Neuron (in vitro differentiated cells): ENCODE measurements at regions not wholly inside any gene's neighbourhood (a gene's known extent, or its start where the extent isn't known, plus 50 kb on each side); places are given as distances from the start of the nearest gene placed in this dataset.

Source experiments
- H2AFZ ChIP-seq: one replicate; pipeline ENCODE4 v1.6.1; 2013; ENCODE audit warnings: low read depth, mild to moderate bottlenecking, inconsistent platforms, low read length, moderate library complexity
- H3K27me3 ChIP-seq: one replicate; pipeline ENCODE4 v1.6.1; 2013; ENCODE audit warnings: low read length; ENCODE audit not compliant: insufficient read depth
- H3K36me3 ChIP-seq: one replicate; pipeline ENCODE4 v1.6.1; 2013; ENCODE audit warnings: low read length; ENCODE audit not compliant: insufficient read depth
- H3K4me1 ChIP-seq: one replicate; pipeline ENCODE4 v1.6.1; 2013; ENCODE audit warnings: low read length; ENCODE audit not compliant: insufficient read depth
- H3K4me3 ChIP-seq: 2 replicates; pipeline ENCODE4 v1.5.1; 2013; ENCODE audit warnings: mild to moderate bottlenecking, low read length, moderate library complexity
- H3K9me3 ChIP-seq: one replicate; pipeline ENCODE4 v1.6.1; 2013; ENCODE audit warnings: low read length

DNA sequence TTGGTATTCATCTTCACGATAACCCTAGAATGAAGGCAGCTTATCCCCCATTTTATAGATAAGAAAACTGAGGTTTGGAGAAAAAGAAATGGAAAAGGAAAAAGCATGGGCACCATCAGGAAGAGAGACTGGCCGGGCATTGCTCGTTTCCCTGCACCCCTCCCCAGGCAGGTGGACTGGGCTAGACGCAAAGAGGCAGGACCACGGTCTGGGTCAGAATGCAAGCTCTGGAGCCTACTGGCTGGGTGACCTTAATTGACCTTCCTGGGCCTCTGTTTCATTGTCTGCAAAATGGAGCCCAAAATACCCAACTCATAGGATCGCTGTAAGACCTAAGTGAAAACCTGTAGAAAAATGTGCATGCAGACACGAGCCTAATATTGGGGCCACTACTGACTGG is 135.3 kb upstream of the GLI2 start:
- peaks cover 22% of the 10 kb centered on the region for H3K4me1 ChIP-seq
- no peak overlapping the region for H2AFZ ChIP-seq
- no peak overlapping the region for H3K4me3 ChIP-seq
- no peaks in the 10 kb centered on the region for H3K9me3 ChIP-seq
- H3K27me3 ChIP-seq, result peaks cover 14% of the 10 kb centered on the region
- no peaks in the 10 kb centered on the region for H3K36me3 ChIP-seq

DNA sequence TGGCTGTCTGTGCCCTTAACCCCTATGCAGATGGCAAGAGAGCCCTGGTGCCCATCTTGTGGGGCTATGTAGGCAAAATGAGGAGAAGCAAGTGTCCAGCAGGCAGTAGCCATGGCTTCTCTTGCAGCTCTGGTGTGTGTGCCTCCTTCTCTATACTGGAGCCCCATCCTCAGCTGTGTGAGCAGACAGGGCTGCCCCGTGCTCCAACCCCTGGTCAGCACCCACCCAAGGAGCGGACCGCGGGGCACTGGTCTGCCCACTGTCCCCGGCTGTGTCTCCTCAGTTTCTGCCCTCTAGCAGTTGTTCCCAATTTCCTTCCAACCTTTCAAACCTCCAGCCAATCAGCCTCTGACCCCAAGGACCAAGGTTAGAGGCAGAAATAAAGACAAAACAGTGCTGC is 134.9 kb upstream of the GLI2 start:
- H3K27me3 ChIP-seq, result peaks cover 12% of the 10 kb centered on the region
- no peaks in the 10 kb centered on the region for H3K9me3 ChIP-seq
- no peak overlapping the region for H3K4me3 ChIP-seq
- H3K4me1 ChIP-seq, result peaks cover 22% of the 10 kb centered on the region
- no peaks in the 10 kb centered on the region for H3K36me3 ChIP-seq
- no peak overlapping the region for H2AFZ ChIP-seq

DNA sequence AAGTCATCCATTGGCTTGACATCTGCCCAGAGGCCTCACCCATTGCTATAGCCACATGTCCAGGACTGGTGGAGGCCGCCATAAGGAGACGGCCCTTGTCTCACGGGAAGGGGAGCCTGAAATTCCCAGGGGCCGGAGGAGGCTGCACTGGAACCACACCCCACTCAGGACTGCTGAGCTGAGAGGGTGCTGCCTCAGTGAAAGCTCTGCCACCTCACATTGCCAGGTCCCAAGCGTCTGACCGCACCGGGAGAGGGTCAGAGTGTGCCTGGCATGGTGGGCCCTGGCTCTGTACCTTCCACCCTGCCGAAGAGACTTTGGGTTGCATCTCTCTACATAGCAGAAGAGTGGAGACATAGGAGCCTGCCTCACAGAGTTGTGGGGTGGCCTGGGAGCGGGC is 134.1 kb upstream of the GLI2 start:
- Histone ChIP-seq H2AFZ (no peak overlapping the region), H3K4me1 (peaks cover 17% of the 10 kb centered on the region), H3K4me3 (no peak overlapping the region), H3K9me3 (no peaks in the 10 kb centered on the region), H3K36me3 (no peaks in the 10 kb centered on the region), H3K27me3 (peaks cover 17% of the 10 kb centered on the region)

DNA sequence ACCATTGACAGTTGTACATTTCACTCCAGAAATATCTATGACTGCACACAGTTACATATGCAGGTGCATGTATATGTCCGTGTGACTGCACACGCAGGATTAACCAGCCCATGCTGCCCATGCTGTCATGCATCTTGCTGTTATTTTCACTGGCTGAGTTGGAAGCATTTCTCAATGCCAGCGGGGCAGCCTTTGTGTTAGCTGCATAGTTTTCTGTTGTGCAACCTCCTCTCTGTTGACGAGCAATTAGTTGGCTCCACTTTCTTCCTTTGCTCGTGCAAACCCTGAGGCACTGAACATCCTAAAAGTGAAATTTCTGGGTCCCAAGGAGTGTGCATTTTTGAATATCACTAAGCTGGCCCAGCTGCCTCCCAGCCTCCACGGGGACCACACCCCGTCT is 133.4 kb upstream of the GLI2 start:
- Histone ChIP-seq H3K4me1 (peaks cover 10% of the 10 kb centered on the region), H2AFZ (no peak overlapping the region), H3K9me3 (no peaks in the 10 kb centered on the region), H3K36me3 (no peaks in the 10 kb centered on the region), H3K27me3 (peaks cover 23% of the 10 kb centered on the region), H3K4me3 (no peak overlapping the region)

DNA sequence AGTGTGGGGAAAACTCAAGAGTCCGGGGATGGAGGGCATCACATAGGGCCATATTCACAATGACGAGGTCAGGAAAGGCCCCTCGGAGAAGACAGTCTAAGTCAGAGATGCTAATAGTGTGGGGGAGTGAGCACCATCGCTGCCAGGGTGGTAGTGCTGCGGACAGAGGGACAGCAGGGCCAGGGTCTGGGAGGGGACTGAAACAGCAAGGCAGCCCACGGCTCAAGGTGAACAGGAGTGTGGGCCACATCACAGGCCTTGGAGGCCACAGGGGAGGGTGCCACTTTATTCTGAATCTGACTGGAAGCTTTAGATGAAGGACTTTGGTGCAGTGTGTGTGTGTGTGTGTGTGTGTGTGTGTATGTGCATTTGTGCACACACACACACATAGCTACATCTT is 130.9 kb upstream of the GLI2 start:
- Histone ChIP-seq H3K9me3 (no peaks in the 10 kb centered on the region), H3K4me1 (no peaks in the 10 kb centered on the region), H3K36me3 (no peaks in the 10 kb centered on the region), H3K4me3 (no peak overlapping the region), H3K27me3 (peaks cover 24% of the 10 kb centered on the region), H2AFZ (no peak overlapping the region)

DNA sequence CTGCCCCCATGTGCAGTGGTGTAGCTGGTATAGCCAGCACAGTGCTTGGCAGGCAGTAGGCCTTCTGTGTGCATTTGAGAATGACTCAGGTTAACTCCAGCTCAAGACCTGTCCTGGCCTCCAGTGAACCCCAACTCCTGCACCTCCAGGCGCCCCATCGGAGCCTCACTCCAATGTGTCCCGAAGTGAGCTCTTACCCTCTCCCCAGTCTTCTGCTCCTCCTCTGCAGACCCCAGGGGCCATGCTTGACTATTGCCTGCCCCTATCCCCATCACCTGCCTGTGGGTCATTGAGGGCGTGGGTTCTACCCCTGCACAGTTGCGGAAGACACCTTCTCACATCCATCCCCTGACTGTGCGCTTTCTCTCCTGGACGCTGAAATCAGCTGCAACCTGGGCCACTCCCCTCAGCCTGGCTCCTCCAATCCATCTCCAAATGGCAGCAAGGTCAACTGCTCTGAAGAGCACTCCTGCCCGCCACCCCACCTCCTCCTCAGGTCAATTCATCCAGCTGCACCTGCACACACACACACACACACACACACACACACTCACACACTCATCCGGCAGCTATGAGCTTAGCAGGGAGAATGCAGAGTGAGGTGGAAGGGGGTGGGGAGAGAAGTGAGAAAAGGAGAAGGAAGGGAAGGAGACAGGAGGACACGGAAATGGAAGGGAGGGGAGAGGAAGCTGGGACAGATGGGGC is 130.3 kb upstream of the GLI2 start:
- H3K27me3 ChIP-seq, result peaks cover 24% of the 10 kb centered on the region
- no peak overlapping the region for H3K4me3 ChIP-seq
- H3K36me3 ChIP-seq, result no peaks in the 10 kb centered on the region
- H3K9me3 ChIP-seq, result no peaks in the 10 kb centered on the region
- no peak overlapping the region for H2AFZ ChIP-seq
- H3K4me1 ChIP-seq, result no peaks in the 10 kb centered on the region

DNA sequence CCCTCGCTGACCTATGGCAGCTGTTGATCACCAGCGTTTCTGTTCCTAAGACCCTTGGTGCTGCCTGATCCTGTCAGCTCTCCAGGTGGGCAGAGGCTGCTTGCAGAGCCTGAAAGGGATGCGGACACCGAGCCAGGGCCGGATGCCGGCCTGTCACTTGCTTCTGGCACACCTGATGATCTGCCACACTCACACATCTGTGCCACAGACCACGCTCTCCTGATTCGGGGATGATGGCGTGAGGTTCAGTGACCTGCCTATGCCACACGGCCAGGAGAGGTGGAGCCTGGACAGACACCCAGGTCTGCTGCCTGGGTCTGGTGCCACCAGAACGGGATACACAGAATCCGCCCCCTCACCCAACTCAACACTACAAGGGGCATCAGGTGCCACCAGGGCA is 129.4 kb upstream of the GLI2 start:
- no peak overlapping the region for H2AFZ ChIP-seq
- H3K9me3 ChIP-seq, result no peaks in the 10 kb centered on the region
- no peak overlapping the region for H3K4me3 ChIP-seq
- no peaks in the 10 kb centered on the region for H3K36me3 ChIP-seq
- H3K4me1 ChIP-seq, result no peaks in the 10 kb centered on the region
- H3K27me3 ChIP-seq, result peaks cover 33% of the 10 kb centered on the region

DNA sequence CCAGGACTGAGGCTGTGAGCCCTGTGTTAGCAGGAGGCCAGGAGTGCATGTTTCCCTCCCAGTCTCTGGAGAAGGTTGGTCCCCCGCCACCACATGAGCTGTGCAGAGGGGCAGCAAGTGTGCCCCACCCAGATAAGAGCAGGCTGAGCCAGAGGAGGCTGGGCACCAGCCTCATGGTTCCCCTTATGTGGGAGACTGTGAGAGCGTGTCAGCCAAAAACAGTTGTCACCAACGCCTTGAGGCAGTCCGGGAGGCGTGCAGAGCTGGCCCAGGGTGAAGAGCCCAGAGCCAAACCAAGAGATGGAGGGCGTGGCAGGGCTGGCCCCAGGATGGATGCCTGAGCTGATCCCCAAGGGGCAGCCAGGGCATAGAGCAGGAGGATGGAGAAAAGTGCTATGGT is 128.7 kb upstream of the GLI2 start:
- H3K4me3 ChIP-seq, result no peak overlapping the region
- peaks cover 37% of the 10 kb centered on the region for H3K27me3 ChIP-seq
- H3K9me3 ChIP-seq, result no peaks in the 10 kb centered on the region
- H3K36me3 ChIP-seq, result no peaks in the 10 kb centered on the region
- H2AFZ ChIP-seq, result no peak overlapping the region
- no peaks in the 10 kb centered on the region for H3K4me1 ChIP-seq

DNA sequence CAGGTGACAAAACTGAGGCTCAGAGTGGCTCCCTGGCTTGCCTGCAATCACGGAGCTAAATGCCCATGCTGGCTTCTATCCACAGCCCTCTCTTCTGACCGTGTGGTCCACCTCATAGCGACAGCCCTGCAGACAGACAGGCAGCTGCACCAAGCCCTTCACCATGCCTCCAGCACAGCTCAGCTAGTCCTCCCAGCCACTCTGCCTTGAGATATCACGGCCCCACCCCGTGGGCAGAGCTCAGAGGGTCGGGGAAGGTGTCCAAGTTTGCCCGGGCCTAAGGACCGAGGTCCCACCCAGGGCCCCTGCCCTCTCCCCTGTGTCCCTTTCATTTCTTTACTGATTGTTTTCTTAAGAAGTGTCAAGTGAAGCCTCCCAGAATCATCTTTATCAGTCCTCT is 128.2 kb upstream of the GLI2 start:
- Histone ChIP-seq H3K9me3 (no peaks in the 10 kb centered on the region), H3K36me3 (no peaks in the 10 kb centered on the region), H3K4me3 (no peak overlapping the region), H3K4me1 (no peaks in the 10 kb centered on the region), H2AFZ (no peak overlapping the region), H3K27me3 (peaks cover 36% of the 10 kb centered on the region)

DNA sequence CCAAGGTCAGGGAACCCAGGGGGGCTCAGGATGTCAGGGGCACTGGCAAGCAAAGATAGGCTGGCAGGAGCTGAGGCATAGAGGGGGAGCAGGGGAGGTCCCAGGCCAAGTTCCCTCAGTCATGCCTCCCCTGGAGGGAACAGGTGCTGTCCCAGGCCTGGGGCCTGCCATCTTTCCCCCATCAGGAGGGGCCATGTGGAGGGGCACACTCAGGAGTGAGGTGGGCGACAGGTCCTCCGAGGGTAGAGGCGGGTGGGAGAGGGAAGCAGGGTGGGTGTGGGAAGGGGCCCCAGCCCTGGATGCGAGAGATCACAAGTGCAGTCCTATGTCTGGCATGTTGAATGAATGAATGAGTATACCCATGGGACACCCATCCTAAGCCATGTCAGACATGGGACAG is 127.7 kb upstream of the GLI2 start:
- no peak overlapping the region for H3K4me3 ChIP-seq
- no peaks in the 10 kb centered on the region for H3K4me1 ChIP-seq

DNA sequence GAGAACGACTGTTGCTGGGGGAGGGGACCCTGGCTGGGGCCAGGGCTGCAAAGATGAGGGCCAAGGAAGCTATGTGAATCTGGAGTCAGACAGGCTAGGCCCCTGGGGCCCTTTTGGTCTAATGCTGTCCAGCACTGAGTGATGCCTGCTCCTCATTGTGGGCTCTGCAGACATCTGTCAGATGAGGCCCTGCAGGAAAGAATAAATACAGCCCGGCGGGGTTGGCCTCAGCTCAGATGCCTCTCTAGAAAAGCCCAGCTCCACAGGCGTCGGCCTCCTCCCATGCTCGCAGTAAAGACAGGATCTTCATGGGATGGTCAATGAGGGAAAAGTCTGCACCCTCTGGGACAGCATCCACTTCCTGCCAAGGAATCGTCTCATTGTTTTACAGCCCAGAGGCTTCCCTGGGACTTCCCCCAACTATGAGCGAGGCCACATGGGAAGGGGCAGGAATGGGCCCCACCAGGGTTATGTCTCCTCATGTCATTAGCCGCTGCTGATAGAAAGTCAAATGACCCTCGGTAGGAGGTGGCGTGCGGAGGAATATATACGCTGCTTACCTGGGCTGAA is 125.8 kb upstream of the GLI2 start:
- peaks cover 45% of the 10 kb centered on the region for H3K27me3 ChIP-seq
- H3K9me3 ChIP-seq, result no peaks in the 10 kb centered on the region
- no peaks in the 10 kb centered on the region for H3K36me3 ChIP-seq
- no peak overlapping the region for H2AFZ ChIP-seq
- no peak overlapping the region for H3K4me3 ChIP-seq
- no peaks in the 10 kb centered on the region for H3K4me1 ChIP-seq

More for the DNA sequence above, 127.7 kb upstream of the GLI2 start:
- Histone ChIP-seq H3K36me3 (no peaks in the 10 kb centered on the region), H3K27me3 (peaks cover 36% of the 10 kb centered on the region), H2AFZ (no peak overlapping the region), H3K9me3 (no peaks in the 10 kb centered on the region)

DNA sequence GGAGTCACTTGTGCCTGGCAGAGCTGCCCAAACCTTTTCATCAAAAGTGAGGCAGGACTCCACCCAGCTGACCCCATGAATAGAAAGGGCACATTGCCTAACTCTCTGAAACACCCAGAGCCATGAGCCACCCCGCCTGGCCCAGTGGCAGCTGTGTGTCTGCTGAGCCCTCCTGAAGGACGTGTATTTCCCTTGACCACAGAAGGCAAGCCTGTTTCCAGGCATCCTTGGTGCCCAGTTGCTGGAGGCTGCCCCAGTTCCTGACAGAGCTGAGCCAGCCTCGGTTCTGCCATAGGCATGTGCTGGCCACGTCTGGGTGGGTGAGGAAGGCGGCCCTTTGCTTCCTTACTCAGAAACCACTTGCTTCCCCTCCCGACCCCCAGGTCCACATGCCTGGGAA is 124.7 kb upstream of the GLI2 start:
- H3K9me3 ChIP-seq, result no peaks in the 10 kb centered on the region
- H2AFZ ChIP-seq, result no peak overlapping the region
- H3K36me3 ChIP-seq, result no peaks in the 10 kb centered on the region
- H3K4me1 ChIP-seq, result no peaks in the 10 kb centered on the region
- H3K27me3 ChIP-seq, result peaks cover 45% of the 10 kb centered on the region
- H3K4me3 ChIP-seq, result no peak overlapping the region

DNA sequence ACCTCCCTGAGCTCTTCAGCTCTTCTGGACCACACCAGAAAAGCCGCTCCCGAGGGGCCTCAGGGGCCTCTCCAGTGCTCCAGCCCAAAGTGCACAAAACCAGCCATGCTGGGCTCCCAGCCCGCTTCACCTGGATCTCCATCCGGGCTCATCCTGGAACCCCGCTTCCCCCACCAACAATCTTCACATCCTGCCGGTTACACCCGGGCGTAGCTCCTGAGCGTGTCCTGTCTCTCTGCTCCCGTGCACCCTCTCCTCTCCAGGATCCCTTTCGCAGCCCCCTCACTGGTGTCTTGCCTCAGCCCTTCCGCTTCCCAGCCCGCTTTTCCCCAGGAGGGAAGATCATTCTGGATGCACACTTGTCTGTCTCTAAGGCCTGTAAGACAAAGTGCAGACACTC is 123.7 kb upstream of the GLI2 start:
- H3K9me3 ChIP-seq, result no peaks in the 10 kb centered on the region
- H2AFZ ChIP-seq, result no peak overlapping the region
- H3K36me3 ChIP-seq, result no peaks in the 10 kb centered on the region
- no peaks in the 10 kb centered on the region for H3K4me1 ChIP-seq
- H3K27me3 ChIP-seq, result peaks cover 37% of the 10 kb centered on the region
- no peak overlapping the region for H3K4me3 ChIP-seq

DNA sequence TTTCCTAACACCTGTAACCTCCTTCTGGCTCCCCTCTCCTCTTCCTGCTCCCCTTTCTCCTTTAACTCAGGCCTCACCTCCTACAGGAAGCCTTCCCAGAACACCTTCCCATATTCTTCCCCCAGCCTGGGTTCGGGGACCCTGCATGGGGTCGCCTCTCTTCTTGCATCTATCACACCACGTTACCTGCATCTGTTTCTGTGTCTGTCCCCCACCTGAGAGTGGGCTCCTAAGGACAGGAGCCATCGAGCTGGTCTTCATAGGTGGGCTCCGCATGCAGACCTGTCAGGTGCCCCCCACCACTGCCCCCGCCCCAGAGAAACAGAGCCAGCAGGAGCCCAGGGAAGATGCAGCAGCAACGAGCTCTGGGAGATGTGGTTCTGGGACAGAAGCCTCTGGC is 123.2 kb upstream of the GLI2 start:
- Histone ChIP-seq H3K9me3 (no peaks in the 10 kb centered on the region), H3K36me3 (no peaks in the 10 kb centered on the region), H3K4me1 (no peaks in the 10 kb centered on the region)

More for the DNA sequence above, 123.2 kb upstream of the GLI2 start:
- Histone ChIP-seq H3K27me3 (peaks cover 35% of the 10 kb centered on the region), H2AFZ (no peak overlapping the region), H3K4me3 (no peak overlapping the region)
